GM21447 (cell line): ENCODE measurements at regions not wholly inside any gene's neighbourhood (a gene's known extent, or its start where the extent isn't known, plus 50 kb on each side); places are given as distances from the start of the nearest gene placed in this dataset.

Experiments used
- ATAC-seq: cut with Tn5 transposase; IDR thresholded peaks from one replicate; pipeline ENCODE4 v1.9.1; 2021; ENCODE audit not compliant: unreplicated experiment

DNA sequence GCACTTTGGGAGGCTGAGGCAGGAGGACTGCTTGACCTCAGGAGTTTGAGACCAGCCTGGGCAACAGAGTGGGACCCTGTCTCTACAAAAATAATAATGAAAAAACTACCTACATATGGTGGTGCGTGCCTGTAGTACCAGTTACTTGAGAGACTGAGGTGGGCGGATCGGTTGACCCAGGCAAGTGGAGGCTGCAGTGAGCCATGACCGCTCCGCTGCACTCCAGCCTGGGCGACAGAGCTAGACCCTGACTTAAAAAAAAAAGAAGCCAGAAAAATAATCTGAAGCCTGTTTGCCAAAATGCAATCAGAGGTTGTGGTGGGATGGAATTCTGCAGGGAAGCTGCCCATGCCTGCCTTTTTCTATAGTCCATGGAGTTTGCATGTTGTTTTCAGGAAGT lies 50.4 kb upstream of the GGTA1 start:
- ATAC-seq, result no peak

DNA sequence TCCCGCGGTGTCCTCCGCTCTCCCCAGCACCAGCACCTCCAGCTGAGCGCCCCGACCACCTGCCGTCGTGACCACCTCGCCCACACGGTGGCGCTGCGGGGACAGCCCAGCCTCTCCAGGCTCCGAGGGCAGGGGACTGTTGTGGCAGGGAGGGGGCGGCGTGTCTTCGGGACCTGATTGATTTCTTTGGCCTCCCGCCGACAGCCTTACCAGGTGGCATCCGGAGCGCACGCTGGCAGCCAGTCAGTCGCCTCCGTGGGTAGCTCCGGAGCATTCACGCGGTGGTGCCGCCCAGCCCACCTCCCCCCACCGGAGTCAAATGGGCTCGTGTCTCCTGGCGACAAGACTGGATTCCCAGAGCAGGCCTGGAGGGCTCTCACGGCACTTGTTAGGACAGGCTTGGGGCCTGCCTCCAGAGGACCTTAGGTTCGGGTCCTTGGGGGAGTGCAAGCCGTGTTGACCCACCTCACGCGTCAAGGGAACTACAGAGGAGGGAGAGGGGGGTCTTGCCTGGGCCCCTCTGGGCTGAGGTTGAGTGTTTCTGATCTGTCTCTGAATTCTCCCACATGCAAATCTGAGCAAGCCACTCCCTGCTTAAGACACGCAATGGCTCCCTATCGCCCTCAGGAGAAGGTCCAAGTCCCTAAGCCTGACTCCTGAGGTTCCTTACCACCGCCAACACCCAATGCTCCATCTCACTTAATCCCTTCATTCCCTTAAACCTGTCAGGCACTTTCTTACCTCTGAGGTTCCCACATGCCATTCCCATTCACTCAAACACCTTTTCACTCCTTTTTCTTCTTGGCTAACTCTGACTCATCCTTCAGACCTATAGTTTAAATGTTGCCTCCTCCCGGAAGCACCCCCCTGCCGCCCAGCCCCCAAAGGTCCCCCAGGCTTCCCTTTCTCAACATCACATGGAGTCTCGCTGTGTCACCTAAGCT lies 51.2 kb upstream of the GGTA1 start:
- no peak for ATAC-seq

DNA sequence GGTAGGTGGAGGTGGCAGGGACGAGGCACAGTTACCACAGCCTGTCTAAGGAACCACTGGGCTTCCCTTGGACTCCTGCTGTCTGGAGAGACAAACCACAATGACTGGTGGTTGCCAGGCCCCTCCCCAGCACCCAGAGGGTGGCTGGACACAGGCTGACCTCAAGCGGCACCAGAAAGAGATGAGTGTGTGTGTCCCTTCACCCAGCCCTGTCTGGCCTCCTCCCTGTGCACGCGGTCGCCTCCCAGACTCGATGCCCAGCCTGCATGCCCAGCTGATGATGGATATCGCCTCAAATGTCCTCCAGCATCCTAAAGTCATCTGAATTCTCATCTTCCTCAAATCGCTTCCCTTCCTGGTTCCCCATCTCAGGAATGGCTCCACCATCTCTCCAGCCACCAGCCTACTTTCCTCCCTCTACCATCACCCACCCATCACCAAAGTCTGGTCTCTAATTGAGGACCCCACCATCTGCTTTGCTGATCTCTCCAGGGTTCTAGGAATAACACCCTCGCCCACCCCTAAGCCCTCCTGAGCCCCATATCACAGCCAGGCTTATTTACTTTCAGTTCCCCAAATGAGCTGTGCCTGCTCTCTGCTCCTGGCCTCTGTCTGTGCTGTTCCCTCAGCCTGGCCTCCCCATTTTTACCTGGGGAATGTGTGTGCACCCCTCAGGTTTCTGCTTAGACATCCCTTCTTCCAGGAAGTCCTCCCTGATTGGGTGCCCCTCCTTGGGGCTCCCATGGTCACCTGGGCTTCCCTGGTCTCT lies 52.5 kb upstream of the GGTA1 start:
- ATAC-seq, result no peak

DNA sequence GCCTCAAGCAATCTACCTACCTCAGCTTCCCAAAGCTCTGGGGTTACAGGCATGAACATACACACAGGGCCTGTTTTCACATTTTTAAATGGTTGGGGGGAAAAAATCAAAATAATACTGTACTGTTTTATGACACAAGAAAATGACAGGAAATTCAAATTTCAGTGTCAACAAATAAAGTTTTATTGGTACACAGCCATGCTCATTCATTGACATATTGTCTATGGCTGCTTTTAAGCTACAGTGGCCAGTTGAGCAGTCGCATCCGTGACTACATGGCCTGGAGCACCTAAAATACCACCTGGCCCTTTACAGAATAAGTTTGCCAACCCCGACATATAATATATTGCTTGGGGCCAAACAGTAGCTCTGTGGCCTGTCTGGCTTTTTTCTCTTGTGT lies 56.4 kb upstream of the GGTA1 start:
- no peak for ATAC-seq

DNA sequence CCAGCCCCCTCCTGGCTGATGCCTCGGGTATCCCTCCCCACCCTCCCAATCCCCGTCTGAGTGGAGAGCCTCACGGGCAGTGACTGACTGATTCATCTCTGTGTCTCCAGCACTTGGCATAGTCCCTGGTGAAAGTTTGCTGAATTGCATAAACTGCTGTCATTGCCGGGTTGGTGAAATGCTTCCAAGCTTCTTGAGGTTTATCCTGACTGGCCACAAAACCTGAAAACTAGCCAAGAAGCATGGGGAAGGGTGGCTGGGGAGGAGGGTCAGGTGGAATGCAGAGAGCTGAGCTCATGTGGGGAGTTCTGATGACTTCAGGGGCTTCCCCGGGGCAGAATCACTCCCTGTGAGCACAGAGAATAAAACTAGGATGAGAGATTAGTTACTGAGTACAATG lies 56.9 kb upstream of the GGTA1 start:
- no peak for ATAC-seq

DNA sequence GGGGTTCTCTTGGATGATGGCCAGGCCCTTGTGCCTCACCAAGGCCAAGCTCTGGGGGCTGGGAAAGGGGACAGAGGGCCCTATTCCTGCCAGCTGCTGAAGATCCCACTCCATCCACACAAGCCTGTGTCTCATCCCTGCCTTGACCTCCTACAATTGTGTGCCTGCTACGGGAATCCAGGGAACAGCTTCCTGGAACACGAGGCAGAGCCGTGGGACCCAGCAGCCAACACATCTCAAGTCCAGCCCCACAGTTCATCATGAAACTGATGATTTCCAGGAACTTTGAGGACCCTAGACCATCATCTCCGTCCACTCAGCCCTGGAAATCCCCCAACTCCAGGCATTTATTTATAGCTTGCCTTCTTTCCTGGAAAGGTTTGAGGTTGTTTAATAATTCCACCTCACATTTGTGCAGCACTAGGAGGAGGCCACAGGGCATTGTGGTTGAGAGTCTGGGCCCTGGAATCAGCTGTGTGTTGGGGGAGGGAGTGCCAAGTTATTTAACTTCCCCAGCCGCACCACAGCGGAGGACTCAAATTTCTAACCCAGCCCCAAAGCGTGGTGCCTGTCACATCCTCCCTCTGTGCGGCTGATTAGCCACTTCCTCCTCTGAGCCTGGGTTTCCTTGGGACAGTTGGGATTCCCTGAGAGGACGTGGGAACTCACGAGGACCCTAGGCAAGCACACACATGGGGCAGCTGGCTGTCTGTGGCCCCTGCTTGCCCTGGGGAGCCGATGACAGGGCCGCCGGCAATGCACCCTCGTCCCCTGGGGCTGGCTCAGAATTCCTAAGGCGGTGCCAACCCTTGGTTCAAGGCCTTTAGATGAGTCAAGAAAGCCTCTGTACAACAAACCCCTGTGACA lies 58.2 kb upstream of the GGTA1 start:
- ATAC-seq, result peak; percentile 46

DNA sequence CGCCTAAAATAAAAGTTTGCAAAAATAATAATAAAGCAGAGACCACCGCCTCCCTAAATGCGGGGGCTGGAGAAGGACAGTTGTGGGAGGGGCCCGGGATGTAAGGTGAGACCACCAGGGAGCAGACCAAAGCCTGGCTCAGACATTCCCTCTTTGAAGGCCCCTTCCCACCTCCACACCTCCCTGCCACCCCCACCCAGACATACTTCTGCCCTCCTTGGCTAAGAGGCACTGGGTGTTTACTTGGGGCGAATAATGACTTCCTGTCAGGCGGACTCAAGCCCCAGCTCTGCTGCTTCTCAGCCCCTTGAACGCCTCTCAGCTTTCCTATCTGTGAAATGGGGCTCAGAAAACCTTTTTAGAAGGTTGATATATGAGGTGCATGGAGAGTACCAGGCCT lies 58.8 kb upstream of the GGTA1 start:
- ATAC-seq, result no peak

DNA sequence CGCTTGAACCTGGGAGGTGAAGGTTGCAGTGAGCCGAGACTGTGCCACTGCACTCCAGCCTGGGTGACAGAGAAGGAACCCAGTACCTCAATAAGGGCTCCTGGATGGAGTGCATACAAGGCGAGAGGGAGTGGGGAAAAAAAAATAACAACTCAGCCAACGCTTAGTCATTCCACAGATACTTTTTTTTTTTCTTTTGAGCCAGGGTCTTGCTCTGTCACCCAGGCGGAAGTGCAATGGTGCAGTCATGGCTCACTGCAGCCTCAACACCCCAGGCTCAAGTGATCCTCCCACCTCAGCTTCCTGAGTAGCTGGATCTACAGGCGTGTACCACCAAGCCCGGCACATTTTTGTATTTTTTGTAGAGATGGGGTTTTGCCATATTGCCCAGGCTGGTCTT lies 59.5 kb upstream of the GGTA1 start:
- no peak for ATAC-seq

DNA sequence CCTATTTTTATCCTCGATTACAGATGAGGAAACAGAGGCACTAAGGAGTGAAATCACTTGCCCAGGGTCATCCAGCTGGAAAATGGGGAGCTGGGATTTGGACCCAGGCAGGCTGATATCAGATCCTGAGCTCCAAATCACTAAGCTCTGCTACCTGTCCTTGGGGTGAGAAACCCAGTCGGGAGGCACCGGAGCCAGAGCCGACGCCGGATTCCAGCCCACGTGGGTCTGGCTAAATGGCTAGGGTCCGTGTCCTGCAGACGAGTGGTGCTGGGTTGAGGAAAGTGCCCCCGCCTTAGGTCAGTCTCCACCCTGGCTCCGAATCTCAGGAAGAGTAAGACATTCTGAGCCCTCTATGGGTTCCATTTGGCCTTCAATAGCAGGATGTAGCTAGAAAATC lies 61.3 kb upstream of the GGTA1 start:
- ATAC-seq, result no peak

DNA sequence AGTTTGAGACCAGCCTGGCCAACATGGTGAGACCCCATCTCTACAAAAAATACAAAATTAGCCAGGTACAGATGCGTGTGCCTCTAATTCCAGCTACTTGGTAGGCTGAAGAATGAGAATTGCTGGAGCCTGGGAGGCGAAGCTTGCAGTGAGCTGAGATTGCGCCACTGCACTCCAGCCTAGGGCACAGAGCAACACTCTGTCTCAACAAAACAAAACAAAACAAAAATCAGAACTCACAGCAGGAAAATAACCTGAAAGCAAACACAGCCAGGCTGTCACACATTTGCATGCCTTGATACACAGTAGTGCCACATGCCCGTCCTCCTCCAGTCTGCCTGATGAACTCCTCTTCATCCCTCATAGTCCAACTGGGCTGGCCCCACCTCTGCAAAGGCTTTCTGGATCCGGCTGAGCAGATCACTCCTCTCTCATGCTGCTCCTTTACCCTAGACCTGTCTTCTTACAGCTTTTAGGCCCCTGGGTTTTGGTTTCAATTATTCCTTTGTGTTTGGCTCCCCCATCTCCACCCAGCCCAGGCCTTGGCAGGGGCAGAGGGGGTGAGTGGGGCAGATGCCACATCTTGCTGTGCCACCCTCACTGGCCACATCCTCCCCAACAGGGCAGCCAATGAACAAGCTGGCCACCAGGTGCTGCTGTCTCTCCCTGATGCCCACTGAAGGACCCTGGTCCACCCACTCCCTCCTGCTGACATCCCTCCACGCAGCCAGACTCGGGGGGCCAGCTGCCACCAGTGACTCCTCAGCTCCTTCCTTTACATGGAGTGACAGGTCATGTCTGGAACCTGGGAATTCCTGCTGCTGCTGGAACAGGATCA lies 62.0 kb upstream of the GGTA1 start:
- no peak for ATAC-seq

DNA sequence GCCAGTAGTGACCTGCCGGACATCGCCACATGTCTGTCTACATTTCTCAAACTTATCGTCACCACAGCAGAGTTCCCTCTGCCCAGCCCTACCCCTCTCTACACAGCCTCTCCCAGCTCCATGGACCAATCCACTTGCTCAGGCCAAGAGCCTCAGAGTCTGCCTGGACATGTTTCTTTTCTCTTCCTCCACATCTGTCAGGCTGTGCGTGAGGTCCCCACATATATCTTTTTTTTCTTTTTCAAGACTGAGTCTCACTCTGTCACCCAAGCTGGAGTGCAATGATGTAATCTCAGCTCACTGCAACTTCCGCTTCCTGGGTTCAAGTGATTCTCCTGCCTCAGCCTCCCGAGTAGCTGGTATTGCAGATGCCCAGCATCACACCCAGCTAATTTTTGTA lies 62.7 kb upstream of the GGTA1 start:
- ATAC-seq, result no peak

DNA sequence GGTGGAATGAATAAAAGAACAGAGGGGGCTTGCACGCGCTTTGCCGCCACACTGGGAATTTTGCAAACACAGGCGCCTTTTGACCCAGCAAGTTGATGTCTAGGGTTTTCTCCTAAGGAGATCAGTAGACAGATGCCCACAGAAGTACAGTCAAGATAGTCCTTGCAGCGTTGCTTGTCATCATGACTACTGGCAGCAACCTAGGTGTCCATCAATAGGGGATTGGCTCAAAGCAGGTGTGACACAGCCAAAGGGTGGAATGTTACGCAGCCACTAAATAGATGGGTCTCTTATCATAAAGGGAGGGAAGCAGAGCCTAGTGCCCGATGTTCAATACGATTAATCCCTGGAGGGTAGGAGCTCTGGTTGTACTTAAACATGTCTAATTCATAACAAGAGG lies 63.8 kb upstream of the GGTA1 start:
- no peak for ATAC-seq

DNA sequence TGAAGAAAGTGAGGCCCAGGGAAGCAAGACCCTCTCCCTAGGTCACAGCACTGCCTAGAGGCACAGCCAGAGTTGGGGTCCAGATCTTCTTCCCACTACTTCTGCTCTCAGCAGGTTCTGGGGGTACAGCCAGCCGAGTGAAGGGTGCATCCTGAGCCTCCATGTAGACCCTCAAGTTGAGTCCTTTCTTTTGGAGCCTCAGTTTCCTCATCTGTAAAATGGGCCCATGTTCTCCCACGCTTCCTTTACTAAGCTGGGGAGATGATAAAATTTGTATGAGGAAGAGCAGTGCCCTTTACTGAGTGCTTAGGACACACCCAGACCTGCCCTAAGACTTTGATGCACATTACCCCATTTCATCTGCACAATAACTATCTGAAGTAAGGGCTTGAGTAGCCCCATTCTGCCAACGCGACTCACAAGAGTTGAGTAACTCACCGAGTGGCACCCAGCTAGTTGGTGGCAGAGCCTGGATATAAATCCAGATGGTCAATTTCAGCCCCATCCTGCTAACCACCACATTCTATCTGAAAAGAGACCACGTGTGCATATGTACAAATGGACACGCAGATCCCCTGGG lies 64.3 kb upstream of the GGTA1 start:
- no peak for ATAC-seq

DNA sequence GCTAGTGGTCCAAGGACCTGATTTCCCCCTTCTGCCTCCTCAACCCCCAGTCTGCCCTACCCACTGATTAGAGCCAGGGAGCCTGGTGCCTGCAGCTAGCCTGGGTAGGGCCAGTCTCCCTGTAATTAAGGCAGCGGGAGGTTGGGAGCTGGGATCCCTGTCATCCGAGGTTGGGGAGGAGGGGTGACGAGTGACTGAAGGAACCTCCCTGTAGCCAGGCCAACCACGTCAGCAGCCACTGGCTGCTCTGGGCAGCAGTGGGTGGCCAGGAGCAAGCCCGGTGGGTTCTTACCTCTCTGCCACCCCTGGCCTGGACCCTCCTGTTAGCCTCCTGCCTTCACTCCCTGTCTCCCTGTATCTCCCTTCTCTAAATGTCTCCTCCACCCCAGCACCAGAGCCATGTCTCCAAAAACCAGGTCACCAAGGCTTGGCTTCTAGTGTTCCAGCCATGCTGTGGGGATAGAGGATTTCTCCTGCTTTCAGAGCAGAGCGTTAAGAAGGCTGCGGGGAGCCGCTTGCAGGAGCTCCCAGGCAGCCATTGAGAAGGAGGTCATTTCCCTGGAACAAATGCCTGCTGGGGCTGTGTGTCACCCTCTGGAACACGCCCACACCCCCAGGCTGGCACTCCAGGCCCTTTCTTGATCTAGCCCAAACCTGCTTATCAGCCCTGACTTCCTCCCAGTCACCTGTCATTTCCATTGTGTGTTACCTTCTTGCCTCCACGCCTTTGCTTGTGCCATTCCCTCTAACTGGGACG lies 65.0 kb upstream of the GGTA1 start:
- no peak for ATAC-seq

DNA sequence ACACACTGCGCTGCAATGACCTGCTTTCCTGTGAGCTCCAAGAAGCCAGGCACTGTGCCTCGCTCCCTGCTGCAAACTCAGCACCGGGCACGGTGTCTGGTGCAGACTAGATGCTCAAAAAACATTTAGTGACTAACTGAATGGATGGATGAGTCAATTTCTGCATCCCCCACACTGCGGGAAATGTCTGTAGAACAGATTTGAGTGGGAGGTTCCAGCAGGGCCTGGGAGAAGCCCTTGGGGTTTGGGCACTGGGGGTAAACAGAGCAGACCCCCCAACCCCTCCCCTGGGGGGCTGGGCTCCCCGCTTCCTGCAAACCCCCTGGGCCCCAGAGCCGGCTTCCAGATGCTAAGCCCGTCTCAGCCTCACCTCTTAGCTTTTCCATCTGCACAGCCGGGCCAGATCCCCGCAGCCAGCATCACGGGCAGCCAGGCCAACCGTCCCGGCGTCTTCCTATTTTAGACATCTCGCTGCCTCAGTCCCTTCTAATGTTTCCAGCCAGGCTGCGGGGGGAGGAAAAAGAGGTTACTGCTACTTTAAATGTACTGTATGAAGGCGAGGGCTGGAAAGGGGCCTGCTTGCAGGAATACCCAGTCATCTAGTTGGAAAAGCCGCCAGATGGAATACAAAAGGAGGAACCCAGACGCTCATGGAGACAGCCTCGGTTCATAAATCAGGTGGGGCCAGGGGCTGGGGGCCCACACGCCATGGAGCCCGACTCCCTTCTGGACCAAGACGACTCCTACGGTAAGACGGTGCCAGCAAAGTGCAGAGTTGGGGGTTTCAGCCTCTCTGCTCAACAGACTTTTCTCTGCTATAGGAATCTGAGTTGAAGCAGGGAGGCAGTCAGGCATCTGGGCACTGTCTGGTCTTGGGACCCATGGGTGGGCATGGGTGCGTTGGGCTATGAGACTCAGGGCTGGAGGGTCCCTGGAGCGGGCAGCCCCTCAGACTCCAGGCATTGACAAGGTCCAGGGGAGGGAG lies 67.1 kb upstream of the GGTA1 start:
- ATAC-seq, result no peak

DNA sequence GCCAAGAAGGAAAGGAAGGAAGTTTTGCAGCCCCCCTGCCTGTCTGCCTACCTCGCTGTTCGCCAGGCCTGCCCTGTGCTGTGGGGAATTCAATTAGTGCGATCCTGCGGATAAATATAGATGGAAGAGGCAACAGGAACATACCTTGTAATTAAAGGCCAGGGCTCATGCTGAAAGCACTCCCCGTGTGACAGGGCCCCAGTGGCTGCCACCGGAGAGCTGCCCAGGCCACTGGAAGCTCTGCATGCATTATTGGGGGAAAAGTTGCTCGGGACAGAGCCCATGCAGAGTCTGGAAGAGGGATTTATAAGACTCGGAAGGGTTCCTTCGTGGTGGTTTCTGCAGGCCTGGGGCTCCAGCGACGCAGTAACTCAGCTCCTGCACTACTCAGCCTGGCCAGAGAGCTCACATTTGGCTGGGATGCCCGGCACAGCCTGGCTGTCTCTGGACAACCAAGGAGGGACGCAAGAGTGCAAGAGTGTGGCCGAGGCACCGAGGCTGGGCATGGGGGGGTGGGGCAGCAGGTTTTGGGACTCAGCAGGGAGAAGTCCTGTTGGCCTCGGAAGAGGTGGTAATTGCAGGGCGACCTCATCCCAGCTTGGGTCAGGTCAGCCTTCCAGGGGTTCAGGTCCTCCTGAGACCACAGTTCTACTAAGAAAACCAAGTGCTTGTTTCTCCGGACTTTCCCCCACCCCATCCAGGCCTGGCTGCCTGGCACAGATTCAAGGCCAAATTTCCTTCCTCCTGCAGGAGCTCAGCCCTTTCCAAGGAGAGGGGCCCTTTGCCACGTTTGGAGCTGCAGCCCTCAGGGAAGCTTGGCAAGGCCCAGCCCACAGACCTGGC lies 68.1 kb upstream of the GGTA1 start:
- no peak for ATAC-seq
